Activated CD8-positive, alpha-beta T cell treated with anti-CD3 and anti-CD28 coated beads for 36 hours (primary cell): ENCODE measurements at regions not wholly inside any gene's neighbourhood (a gene's known extent, or its start where the extent isn't known, plus 50 kb on each side); places are given as distances from the start of the nearest gene placed in this dataset.

ENCODE experiments used
- ATAC-seq: fragments of 200-7000 bp; cut with Tn5 transposase; one replicate; pipeline ENCODE4 v1.10.0; 2021; ENCODE audit warnings: mild to moderate bottlenecking, moderate library complexity
- CTCF ChIA-PET: fragments of 350-600 bp; sonication (Branson Sonifier 250); formaldehyde crosslinking; loops from one replicate; lab custom pipeline; 2021; ENCODE audit warnings: antibody characterized with exemption; lab: Charles Lee
- POLR2A ChIA-PET: fragments of 350-600 bp; sonication (Branson Sonifier 250); formaldehyde crosslinking; loops from one replicate; lab custom pipeline; 2021; ENCODE audit warnings: antibody characterized with exemption; lab: Charles Lee
- DNase-seq: peaks from one replicate; pipeline ENCODE4 v3.0.0-alpha.2; 2020
- H3K27ac Mint-ChIP-seq: one replicate; pipeline ENCODE4 v1.8.0; 2021; ENCODE audit warnings: mild to moderate bottlenecking, mixed read lengths
- H3K27me3 Mint-ChIP-seq: one replicate; pipeline ENCODE4 v1.8.0; 2021; ENCODE audit warnings: mixed read lengths
- H3K36me3 Mint-ChIP-seq: one replicate; pipeline ENCODE4 v1.8.0; 2021; ENCODE audit warnings: low read depth, mixed read lengths
- H3K4me1 Mint-ChIP-seq: one replicate; pipeline ENCODE4 v1.8.0; 2021; ENCODE audit warnings: low read depth, mixed read lengths
- H3K4me3 Mint-ChIP-seq: one replicate; pipeline ENCODE4 v1.8.0; 2021; ENCODE audit warnings: mild to moderate bottlenecking, moderate library complexity, mixed read lengths
- H3K9me3 Mint-ChIP-seq: one replicate; pipeline ENCODE4 v1.8.0; 2021; ENCODE audit warnings: mixed read lengths
- intact Hi-C: fragments of 100-400 bp; cut with micrococcal nuclease; formaldehyde crosslinking; loops from one replicate; pipeline ENCODE4 v1.10.0; 2022
- TF ChIP-seq, protein P1 (sequence below): fragments of 200-600 bp; IDR thresholded peaks from one replicate; pipeline ENCODE4 v1.8.0; 2022; ENCODE audit warnings: antibody characterized with exemption, mild to moderate bottlenecking

- ChIA-PET CTCF (no interaction called here), POLR2A (no interaction called here)
- Mint-ChIP-seq H3K4me3 (no peak overlapping the region), H3K27ac (no peak overlapping the region), H3K27me3 (no peaks in the 10 kb centered on the region), H3K9me3 (no peaks in the 10 kb centered on the region), H3K4me1 (no peaks in the 10 kb centered on the region), H3K36me3 (no peaks in the 10 kb centered on the region)
- TF ChIP-seq, protein P1, sequence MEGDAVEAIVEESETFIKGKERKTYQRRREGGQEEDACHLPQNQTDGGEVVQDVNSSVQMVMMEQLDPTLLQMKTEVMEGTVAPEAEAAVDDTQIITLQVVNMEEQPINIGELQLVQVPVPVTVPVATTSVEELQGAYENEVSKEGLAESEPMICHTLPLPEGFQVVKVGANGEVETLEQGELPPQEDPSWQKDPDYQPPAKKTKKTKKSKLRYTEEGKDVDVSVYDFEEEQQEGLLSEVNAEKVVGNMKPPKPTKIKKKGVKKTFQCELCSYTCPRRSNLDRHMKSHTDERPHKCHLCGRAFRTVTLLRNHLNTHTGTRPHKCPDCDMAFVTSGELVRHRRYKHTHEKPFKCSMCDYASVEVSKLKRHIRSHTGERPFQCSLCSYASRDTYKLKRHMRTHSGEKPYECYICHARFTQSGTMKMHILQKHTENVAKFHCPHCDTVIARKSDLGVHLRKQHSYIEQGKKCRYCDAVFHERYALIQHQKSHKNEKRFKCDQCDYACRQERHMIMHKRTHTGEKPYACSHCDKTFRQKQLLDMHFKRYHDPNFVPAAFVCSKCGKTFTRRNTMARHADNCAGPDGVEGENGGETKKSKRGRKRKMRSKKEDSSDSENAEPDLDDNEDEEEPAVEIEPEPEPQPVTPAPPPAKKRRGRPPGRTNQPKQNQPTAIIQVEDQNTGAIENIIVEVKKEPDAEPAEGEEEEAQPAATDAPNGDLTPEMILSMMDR, result no peak
- ATAC-seq (no peak), DNase-seq (no peak)
- intact Hi-C loops, result no loop called here
These were observed 150.9 kb upstream of the SPEF2 start for GRCh38 chr5:35466746-35467145.

- no peak for ATAC-seq
- Mint-ChIP-seq H3K4me3 (no peak overlapping the region), H3K4me1 (no peaks in the 10 kb centered on the region), H3K27ac (no peak overlapping the region), H3K9me3 (no peaks in the 10 kb centered on the region), H3K27me3 (peaks cover 9% of the 10 kb centered on the region), H3K36me3 (no peaks in the 10 kb centered on the region)
- intact Hi-C loops, result no loop called here
- no peak for DNase-seq
- CTCF ChIA-PET, result no interaction called here
- POLR2A ChIA-PET, result no interaction called here
- TF ChIP-seq, protein P1, result no peak
These were observed 152.9 kb upstream of the SPEF2 start for GRCh38 chr5:35464757-35465156.

- intact Hi-C loops, result no loop called here
- Mint-ChIP-seq H3K9me3 (peaks cover 2% of the 10 kb centered on the region), H3K36me3 (no peaks in the 10 kb centered on the region), H3K27ac (no peak overlapping the region), H3K27me3 (peaks cover 17% of the 10 kb centered on the region), H3K4me3 (no peak overlapping the region), H3K4me1 (no peaks in the 10 kb centered on the region)
- no peak for DNase-seq
- TF ChIP-seq, protein P1, result no peak
- CTCF ChIA-PET, result no interaction called here
- POLR2A ChIA-PET, result no interaction called here
- ATAC-seq, result no peak
These were observed 156.1 kb upstream of the SPEF2 start for GRCh38 chr5:35461530-35461929.

GRCh38 chr5:35458824-35459207 is 158.8 kb upstream of the SPEF2 start:
- TF ChIP-seq, protein P1, result no peak
- ATAC-seq, result no peak
- no peaks in the 10 kb centered on the region for H3K4me1 Mint-ChIP-seq
- ChIA-PET CTCF (no interaction called here), POLR2A (no interaction called here)
- intact Hi-C loops, result no loop called here
- H3K27ac Mint-ChIP-seq, result no peak overlapping the region
- H3K27me3 Mint-ChIP-seq, result peaks cover 19% of the 10 kb centered on the region
- H3K4me3 Mint-ChIP-seq, result no peak overlapping the region
- DNase-seq, result no peak
- H3K9me3 Mint-ChIP-seq, result peaks cover 6% of the 10 kb centered on the region
- H3K36me3 Mint-ChIP-seq, result no peaks in the 10 kb centered on the region

GRCh38 chr5:35457912-35458823 is 159.5 kb upstream of the SPEF2 start:
- Mint-ChIP-seq H3K4me3 (no peak overlapping the region), H3K36me3 (no peaks in the 10 kb centered on the region), H3K4me1 (no peaks in the 10 kb centered on the region), H3K27ac (no peak overlapping the region), H3K9me3 (peaks cover 6% of the 10 kb centered on the region), H3K27me3 (peaks cover 19% of the 10 kb centered on the region)
- TF ChIP-seq, protein P1, result no peak
- DNase-seq (no peak), ATAC-seq (no peak)
- intact Hi-C loops, result no loop called here
- CTCF ChIA-PET, result no interaction called here
- POLR2A ChIA-PET, result no interaction called here
